HG03439 (cell line): ENCODE measurements at regions not wholly inside any gene's neighbourhood (a gene's known extent, or its start where the extent isn't known, plus 50 kb on each side); places are given as distances from the start of the nearest gene placed in this dataset.

Source experiments
- ATAC-seq: cut with Tn5 transposase; IDR thresholded peaks from one replicate; pipeline ENCODE4 v1.9.1; 2021; ENCODE audit warnings: mild to moderate bottlenecking, moderate library complexity; ENCODE audit not compliant: unreplicated experiment

- ATAC-seq = no peak
Observed at GRCh38 chr16:59305850-59306249, 571.7 kb upstream of the GOT2 start.

DNA sequence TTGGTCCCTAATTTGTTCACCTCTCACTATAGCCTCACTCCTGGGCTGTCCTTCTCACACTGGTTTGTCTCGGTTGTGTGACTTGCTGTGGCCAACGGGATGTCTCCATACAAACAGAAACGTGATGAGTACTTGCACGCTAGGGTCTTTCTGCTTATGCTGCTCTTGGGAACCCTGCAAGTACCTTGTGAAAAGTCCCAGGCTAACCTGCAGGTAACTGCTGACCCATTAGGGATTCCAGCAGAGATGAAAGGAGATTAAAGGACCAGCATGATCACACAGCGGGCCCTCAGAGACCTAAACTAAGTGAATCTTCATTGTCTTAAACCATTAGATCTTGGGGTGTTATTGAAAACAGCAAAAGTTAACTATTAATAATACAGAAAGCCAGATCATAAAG lies 562.8 kb upstream of the GOT2 start:
- ATAC-seq = no peak

DNA sequence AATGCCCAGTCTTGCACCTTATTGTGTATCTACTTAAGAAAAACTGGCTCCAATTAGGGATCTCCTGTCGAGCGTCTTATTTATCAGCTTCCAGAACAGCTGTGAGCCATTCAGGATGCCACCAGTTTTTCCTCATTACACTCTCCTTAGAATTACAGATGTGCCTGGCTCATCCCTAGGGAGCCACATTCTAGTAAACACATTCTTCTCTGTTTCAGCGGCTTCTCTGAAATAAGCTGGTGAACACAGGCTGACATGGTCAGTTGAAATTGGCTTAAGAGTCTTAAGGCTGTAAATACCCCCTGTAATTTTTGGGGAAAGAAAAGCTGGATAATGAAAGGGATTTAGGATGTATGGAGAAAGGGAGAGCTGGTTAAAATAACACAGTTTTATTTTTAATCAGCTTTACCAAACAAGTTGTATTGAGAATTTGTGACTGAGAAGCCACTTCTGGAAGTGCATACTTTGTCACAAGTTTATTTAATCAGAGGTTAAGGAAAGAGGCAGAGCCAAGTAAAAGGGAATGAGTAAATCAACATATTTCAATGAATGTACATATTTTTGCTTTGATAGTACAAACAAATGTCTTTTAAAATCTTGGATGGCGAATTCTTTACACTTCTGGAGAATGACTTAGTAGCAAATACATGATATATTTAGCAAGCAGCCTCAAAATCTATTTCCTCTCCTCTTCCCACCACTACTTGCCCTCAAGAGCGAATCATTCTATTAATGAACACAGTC lies 562.0 kb upstream of the GOT2 start:
- no peak for ATAC-seq

GRCh38 chr16:59295474-59295873 lies 561.4 kb upstream of the GOT2 start:
- no peak for ATAC-seq

DNA sequence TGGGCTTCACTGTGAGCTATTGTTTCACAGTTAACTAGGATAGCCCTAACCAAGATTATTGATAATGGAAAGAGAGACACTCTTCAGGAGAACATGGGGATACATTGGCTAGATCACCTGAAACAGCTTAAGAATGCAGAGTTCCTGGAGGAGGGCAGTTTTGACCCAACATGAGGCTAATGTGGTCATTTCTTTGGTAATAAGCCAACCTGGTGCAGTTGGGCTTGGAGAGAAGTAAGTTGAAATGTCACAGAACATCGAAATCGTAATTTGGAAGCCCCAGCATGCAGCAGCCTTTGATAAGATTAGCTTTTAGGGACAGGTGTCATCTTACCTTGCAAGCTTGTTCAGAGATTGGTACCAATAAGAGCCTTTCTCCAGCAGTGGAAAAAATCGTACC lies 556.6 kb upstream of the GOT2 start:
- no peak for ATAC-seq

- ATAC-seq = no peak
Observed at GRCh38 chr16:59289151-59289550, 555.0 kb upstream of the GOT2 start.

GRCh38 chr16:59274141-59274540 lies 540.0 kb upstream of the GOT2 start:
- no peak for ATAC-seq

GRCh38 chr16:59263955-59264354 lies 529.8 kb upstream of the GOT2 start:
- no peak for ATAC-seq

- ATAC-seq = no peak
Observed at GRCh38 chr16:59260892-59261291, 526.8 kb upstream of the GOT2 start.

GRCh38 chr16:59259950-59260319 lies 525.8 kb upstream of the GOT2 start:
- ATAC-seq = no peak

- ATAC-seq = no peak
Observed at GRCh38 chr16:59259074-59259949, 525.2 kb upstream of the GOT2 start.

- no peak for ATAC-seq
Observed at GRCh38 chr16:59252317-59252716, 518.2 kb upstream of the GOT2 start.

DNA sequence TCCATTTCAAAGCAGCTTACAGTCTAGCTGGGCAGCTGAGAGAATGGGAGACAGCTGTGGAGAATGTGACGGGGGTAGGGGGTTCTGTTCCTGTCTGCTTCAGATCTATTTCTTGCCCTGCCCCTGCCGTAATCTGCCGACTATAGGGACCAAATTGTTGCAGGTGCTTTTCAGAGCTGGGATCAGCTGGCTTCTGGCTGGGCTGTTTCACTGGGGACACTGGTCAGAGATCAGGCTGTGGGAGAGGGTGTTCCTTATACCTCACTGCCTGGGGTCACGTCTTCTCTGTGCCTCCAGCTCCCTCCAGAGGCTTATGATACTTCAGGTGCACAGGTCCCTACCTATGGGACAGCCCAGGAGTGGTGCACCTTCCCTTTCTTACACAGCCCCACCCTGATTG lies 514.9 kb upstream of the GOT2 start:
- no peak for ATAC-seq

GRCh38 chr16:59242556-59242955 lies 508.4 kb upstream of the GOT2 start:
- no peak for ATAC-seq

GRCh38 chr16:59238246-59238645 lies 504.1 kb upstream of the GOT2 start:
- ATAC-seq = no peak

DNA sequence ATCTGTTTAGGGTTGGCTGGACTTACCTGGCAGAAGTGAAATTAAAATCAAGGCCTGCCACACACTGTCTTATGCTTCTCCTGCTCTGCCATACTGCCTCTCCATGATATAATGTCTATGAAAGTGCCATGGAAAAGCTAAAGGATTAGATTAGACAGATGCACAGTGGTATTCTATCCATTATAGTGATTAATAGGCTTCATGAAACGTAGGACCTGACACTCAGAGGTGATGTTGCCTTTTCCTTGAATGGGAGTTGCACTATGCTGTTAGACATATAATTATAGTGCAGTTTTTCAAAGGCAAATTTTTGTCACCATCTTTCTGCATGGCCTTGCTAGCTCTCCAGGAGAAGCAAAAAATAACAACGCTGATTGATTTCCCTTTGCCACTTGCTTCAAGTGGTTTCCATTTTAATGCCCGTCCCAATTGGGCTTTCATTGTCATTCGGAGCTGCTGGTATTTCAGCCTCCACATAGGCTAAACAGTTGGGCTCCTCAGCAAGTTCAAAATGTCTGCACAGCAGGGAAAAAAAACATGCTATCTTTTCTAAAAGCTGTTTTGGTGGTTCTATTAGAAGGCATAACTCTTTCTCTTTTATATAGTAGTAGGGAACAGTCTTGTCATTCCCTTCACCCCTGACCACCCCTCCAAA lies 502.8 kb upstream of the GOT2 start:
- ATAC-seq = no peak

- no peak for ATAC-seq
Observed at GRCh38 chr16:59224401-59224800, 490.3 kb upstream of the GOT2 start.

DNA sequence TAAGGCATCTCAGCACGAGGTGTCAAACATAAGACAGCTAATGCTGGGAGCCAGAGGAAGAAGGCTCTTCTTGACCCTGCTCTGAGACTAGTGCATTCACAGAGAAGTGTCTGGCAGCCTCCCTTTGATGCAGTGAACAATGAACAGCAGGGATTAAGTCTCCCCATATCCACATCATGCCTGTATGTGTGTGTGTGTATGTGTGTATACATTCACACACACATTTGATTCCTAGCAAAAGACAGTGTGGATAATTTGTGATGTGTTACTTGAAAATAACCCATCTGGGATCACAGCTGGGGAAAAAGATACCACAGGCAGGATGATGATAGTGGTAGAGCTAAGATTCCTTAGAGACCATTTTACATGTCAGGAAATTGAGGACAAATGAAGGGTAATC lies 485.9 kb upstream of the GOT2 start:
- ATAC-seq = no peak

DNA sequence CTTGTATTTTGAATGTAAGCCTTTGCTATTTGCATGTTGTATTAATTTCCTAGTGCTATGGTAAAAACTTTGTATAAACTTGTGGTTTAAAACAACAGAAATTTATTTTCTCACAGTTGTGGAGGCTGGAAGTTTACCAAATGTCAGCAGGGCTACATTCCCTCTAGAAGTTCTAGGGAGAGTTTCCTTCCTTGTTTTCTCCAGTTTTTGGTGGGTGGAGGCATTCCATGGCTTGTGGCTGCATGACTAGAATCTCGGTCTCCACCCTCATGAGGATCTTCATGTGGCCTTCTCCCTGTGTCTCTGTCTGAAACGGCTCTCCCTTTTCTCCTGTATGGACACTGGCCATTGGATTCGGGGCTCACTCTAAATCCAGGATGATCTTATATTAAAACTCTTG lies 482.2 kb upstream of the GOT2 start:
- no peak for ATAC-seq

- no peak for ATAC-seq
Observed at GRCh38 chr16:59214455-59214854, 480.3 kb upstream of the GOT2 start.

DNA sequence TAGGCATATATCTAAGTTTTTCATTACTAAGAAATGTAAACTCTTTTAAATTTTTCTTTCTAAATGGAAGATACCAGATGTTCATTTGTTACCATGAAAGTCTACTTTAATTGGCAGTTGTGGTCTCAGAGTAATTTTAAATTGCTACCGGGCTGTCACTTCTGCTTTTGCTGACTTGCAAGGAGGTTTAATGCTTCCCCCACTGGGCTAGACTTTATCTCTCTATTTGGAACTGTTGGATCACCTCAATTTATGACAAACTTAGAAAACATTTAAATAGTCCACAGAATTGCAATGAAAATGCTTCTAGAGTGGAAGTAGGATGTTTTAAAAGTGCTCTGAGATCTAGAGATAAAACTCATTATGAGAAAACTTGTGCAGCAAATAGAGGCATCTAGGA lies 479.8 kb upstream of the GOT2 start:
- ATAC-seq = no peak

DNA sequence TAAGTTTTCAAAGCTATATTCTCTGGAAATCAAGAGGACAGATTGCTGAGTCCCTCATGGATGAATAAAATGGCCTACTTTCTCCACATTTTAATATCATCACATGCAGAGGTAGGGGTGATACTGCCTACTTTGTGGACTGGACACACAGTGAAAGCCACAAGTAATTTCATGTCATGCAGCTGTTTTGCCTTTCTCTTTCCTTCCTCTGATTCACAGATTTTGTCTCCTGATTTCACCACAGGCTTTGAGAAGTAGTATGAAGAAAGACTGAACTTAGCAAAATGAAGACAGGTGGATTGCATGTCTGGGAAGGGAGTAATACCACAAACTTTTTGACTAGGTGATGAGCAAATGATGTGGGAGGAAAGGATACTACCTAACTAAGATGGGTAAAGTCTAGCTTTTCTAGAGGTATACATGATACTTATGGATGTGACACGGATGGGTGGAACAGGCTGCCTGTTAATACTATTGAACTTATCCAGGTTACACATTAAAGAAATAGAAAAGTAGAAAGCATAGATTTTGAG lies 478.4 kb upstream of the GOT2 start:
- ATAC-seq = no peak
